ENCODE measurements at regions not wholly inside any gene's neighbourhood (a gene's known extent, or its start where the extent isn't known, plus 50 kb on each side); places are given as distances from the start of the nearest gene placed in this dataset.

GRCh38 chr1:172826096-172826741 lies 167.3 kb downstream of the FASLG start:
- no peak overlapping the region for H3K4me3 ChIP-seq (ENCODE audit: low read depth, low read length)
- TF ChIP-seq, protein P1, sequence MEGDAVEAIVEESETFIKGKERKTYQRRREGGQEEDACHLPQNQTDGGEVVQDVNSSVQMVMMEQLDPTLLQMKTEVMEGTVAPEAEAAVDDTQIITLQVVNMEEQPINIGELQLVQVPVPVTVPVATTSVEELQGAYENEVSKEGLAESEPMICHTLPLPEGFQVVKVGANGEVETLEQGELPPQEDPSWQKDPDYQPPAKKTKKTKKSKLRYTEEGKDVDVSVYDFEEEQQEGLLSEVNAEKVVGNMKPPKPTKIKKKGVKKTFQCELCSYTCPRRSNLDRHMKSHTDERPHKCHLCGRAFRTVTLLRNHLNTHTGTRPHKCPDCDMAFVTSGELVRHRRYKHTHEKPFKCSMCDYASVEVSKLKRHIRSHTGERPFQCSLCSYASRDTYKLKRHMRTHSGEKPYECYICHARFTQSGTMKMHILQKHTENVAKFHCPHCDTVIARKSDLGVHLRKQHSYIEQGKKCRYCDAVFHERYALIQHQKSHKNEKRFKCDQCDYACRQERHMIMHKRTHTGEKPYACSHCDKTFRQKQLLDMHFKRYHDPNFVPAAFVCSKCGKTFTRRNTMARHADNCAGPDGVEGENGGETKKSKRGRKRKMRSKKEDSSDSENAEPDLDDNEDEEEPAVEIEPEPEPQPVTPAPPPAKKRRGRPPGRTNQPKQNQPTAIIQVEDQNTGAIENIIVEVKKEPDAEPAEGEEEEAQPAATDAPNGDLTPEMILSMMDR (IDR thresholded peaks at IDR 0.05; ENCODE audit: insufficient read depth, low read length) = peak; percentile 68
- DNase-seq (ENCODE audit: low read depth) = peak; percentile 94

DNA sequence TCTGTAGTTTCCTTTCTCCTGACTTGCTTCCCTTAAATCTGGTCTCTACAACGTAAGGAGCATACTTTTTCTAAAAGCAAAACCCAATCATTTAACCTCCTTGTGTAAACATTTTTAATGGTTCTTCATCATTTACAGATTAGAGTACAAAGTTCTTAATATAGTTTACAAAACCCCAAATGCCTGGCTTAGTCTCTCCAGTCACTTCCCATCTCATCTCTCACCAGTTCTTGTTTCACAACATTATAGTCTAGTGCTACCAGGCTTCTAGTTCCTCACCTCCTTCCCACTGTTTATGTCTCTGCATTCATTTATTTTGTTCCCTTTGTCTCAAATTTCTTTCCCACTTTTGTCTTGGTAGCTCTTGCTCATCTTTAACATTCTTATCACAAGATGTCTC lies 168.4 kb downstream of the FASLG start:
- TF ChIP-seq, protein P1 (IDR thresholded peaks at IDR 0.05; ENCODE audit: insufficient read depth, low read length) = no peak
- no peak for DNase-seq (ENCODE audit: low read depth)
- no peak overlapping the region for H3K4me3 ChIP-seq (ENCODE audit: low read depth, low read length)

GRCh38 chr1:172827841-172828240 lies 168.9 kb downstream of the FASLG start:
- TF ChIP-seq, protein P1 (IDR thresholded peaks at IDR 0.05; ENCODE audit: insufficient read depth, low read length) = no peak

GRCh38 chr1:172832006-172832725 lies 173.3 kb downstream of the FASLG start:
- TF ChIP-seq, protein P1 (IDR thresholded peaks at IDR 0.05; ENCODE audit: insufficient read depth, low read length) = no peak

More at GRCh38 chr1:172827841-172828240, 168.9 kb downstream of the FASLG start:
- no peak for DNase-seq (ENCODE audit: low read depth)
- no peak overlapping the region for H3K4me3 ChIP-seq (ENCODE audit: low read depth, low read length)

DNA sequence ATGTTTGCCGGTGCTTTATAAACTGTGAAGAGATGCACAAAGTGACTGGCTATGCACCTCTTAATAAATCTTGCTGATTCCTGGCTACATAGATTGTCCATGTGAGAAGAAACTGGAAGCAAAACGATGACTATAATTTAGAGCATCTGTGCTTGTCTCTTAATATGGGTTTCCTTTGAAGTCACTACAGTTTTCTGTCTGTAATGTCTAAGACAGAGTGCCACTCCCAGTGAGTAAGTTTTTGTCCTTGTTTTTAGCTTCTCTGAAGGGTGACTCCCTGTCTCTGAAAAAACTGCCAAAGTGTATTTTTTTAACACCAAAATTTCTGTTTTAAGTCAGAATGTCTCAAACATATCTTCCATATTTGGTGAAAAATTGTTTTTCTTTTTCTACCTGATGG lies 175.1 kb downstream of the FASLG start:
- no peak overlapping the region for H3K4me3 ChIP-seq (ENCODE audit: low read depth, low read length)
- peak; percentile 21 for DNase-seq (ENCODE audit: low read depth)
- TF ChIP-seq, protein P1 (IDR thresholded peaks at IDR 0.05; ENCODE audit: insufficient read depth, low read length) = no peak

More at GRCh38 chr1:172832006-172832725, 173.3 kb downstream of the FASLG start:
- DNase-seq (ENCODE audit: low read depth) = no peak
- no peak overlapping the region for H3K4me3 ChIP-seq (ENCODE audit: low read depth, low read length)

- no peak for DNase-seq (ENCODE audit: low read depth)
- H3K4me3 ChIP-seq (ENCODE audit: low read depth, low read length) = no peak overlapping the region
- TF ChIP-seq, protein P1 (IDR thresholded peaks at IDR 0.05; ENCODE audit: insufficient read depth, low read length) = no peak
Observed at GRCh38 chr1:172834609-172835008, 175.7 kb downstream of the FASLG start.
